ENCODE measurements at regions not wholly inside any gene's neighbourhood (a gene's known extent, or its start where the extent isn't known, plus 50 kb on each side); places are given as distances from the start of the nearest gene placed in this dataset.

DNA sequence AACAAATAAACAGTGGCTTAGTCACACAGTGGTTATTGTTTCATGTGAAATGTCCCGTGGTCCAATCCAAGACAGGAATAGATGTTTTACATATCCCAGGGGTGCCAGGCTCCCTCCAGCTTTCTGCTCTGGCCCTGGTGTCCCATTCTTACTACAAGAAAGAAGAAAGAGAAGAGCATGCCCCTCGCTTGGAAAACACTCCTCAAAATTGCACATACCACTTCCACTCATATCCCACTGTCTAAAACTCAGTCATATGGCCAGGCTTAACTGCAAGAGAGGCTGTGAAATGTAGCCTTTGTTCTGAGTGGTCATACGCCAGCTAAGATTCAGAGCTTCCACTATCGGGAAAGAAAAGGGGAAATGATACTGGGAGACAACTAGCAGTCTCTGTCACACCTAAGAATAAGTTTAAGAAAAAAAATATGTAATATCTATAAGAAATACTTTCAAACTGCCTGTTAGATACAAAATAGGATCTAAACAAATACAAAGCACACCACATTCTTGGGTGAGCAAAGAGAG lies 306.8 kb upstream of the FAM241A start:
- TF ChIP-seq POLR2A (IDR thresholded peaks at IDR 0.05) (no peak), POLR2AphosphoS5 (IDR thresholded peaks at IDR 0.05) (no peak)
- TF ChIP-seq, protein P1, sequence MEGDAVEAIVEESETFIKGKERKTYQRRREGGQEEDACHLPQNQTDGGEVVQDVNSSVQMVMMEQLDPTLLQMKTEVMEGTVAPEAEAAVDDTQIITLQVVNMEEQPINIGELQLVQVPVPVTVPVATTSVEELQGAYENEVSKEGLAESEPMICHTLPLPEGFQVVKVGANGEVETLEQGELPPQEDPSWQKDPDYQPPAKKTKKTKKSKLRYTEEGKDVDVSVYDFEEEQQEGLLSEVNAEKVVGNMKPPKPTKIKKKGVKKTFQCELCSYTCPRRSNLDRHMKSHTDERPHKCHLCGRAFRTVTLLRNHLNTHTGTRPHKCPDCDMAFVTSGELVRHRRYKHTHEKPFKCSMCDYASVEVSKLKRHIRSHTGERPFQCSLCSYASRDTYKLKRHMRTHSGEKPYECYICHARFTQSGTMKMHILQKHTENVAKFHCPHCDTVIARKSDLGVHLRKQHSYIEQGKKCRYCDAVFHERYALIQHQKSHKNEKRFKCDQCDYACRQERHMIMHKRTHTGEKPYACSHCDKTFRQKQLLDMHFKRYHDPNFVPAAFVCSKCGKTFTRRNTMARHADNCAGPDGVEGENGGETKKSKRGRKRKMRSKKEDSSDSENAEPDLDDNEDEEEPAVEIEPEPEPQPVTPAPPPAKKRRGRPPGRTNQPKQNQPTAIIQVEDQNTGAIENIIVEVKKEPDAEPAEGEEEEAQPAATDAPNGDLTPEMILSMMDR (IDR thresholded peaks at IDR 0.05), result no peak
